AG20443 (cell line): ENCODE measurements at regions not wholly inside any gene's neighbourhood (a gene's known extent, or its start where the extent isn't known, plus 50 kb on each side); places are given as distances from the start of the nearest gene placed in this dataset.

Experiments
- DNase-seq: peaks from one replicate; pipeline ENCODE4 v3.0.0; 2012; ENCODE audit warnings: low spot score, mixed read lengths

DNA sequence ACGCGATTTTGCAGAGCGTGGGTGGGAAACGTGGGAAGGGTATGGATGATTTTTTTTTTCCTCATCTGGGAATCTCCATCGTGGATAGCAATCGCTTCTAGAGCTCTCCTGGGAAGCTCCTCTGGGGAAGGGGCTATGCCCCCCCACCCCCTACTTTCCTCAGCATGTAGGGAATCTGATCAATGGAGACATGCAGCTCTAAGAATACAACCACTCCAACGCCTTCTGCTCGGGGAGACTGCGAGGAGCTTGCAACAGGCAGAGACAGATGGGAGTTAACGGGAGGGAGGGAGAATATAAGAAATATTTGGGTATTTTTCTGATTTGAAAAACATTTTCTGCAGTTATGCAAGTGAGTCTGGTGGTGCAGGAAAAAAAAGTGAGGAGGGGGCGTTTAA, 104.6 kb upstream of the HSD17B12 start:
- no peak for DNase-seq

DNA sequence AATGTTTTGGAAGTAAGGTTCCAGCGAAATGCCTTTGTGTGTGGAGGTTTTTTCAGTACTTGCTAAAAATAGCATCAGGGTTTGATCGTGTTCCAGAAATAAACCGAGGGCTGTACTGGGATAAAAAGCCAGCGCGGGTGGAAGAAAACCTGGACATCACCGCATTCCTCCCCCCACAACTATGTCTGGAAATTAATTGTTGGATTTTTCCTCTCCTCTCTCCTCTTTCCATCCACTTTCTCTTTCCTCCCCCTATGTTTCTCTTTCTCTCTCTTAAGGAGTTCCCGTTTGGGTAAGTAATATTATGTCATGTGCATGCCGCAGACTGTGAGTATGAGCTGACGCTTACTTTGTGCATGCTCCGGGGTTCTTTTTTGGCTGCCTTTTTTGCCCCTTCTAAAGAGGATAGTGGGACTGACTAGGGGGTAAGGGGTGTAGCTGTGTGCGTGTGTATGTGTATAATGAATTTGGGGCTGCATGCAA, 104.2 kb upstream of the HSD17B12 start:
- no peak for DNase-seq

DNA sequence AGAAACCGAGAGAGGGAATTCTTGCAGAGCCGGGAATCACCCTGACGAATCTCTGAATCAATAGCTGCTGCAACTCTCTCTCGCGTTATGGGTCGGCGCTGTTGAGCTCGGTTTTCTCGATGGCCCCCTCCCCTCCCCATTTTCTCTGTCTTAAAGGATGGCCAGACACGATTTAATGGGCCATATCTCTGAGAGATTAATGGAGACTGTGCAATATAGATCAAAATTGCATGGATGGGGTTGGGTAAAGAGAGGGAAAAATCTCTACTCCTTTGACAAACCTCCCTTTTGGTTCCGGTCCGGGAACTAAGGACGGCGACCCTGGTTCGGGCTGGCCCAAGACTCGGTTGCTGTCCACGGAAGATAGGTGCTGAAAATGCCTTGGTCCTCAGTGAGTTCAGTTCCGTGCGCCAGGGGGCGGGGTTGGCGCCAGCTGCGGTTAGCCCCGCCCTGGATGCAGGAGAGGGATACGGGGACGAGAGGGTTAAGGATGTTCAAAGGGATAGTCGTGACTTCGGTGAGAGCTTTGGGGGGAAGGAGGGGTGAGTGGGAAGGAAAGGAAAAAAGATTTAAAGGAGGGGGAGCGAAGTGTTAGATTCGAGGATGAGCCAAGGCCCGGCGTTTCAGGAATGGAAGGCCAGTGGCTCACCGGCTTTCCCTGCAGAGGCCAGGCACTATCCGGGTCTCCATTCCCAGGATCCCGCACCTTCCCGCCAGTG, 103.6 kb upstream of the HSD17B12 start:
- DNase-seq, result peak; percentile 84

DNA sequence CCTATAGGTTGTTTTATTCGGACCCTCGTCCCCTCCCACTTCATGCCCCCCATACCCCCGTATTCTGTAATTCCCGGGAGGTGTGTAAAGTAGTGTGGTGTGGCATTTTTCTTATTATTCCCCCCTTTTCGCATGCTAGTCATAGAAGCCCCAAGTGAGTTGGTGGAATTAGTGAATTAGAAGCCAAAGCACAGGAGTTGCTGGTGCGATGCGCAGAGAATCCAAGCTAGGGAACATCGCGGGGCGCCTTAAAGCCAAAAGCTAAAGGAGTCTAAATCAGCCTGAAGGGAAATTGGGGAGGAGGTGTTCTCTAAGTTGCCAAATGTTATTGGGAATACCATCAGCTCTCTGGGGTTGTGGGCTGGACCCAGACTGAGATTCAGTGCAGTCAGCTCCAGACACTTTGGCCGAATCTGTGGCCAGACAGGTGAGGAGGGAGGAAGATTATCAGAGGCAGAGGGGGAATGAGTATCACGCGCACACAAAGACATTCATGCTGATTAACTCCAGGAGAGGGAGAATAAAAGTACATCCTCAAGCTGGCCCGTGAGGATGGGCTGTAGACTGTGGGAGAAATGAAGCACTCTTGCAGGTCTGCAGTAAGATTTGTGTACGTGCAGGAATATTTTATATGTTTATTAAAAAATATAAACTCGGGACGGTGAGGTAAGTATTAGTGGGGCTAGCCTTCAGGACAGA, 102.8 kb upstream of the HSD17B12 start:
- no peak for DNase-seq

DNA sequence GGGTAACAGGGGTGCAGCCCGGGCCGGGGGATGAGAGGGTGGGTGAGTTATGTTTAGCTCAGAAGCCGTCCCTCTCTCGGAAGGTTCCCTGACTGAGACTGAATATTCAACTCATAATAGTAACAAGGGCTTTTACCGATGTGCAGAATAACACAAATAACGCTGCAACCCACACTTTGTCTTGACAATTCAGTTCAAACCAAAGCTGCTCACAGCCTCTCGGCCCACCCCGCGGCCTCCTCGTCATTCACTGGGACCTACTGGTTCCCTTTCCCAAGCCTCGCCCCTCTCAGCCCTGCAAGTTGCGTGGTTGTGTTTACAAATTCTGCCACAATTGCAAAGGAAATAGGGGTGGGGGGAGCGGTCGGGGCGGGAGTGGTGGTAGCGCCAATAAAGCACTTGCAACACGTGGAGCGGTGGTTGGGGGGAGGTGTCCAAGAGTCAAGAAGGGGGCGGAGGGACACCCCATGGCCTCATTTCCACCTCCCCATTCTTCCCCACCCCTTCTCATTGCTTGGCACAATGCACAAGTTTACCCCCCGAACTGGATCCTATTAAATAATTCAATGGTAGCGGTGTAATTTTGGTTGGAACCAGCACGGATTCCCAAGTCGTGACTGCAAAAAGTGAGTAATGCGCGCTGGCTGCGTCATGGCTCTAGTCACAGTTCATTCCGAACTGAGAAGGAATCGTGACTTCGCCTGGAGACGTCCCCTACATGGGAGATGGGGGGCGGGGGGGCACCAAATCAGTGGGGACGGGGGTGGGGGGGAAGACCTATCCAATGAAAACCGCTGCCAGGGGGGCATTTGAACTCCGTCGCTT, 102.0 kb upstream of the HSD17B12 start:
- DNase-seq, result peak; percentile 70

DNA sequence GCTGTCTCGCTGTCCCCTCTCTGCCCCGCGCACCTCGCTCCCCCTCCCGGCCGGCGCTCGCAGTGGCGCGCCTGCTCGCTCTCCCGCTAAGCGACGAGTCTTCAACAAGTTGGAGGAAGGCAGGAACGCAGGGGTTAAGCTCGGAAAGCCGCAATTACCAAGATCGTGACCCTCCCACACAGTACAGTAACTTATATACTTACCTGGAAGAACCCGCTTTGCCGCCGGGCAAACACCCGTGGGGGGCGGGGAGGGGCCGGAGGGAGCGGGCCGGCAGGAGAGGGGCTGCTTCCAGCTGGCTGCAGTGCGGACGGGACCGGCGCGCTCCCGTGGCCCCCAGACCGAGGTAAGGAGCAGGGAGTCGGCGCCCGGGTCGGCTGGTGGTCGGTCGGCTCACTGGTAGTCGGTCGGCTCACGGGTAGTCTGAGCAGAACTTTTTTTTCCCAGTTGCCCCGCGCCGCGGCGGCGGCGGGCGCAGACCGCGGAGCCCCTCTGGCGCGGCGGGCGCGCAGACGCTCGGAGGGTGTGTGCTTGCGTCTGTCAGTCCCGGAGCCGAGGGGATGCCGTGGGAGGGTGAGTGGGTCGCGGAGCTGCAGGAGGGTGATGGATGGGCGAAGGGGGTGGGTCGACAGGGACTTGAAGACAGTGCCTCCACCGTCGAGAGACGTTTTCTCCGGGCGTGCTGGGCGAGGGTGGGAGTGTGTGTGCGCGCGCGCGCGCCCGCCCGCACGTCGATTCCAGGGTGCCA, 101.2 kb upstream of the HSD17B12 start:
- DNase-seq, result peak; percentile 72

DNA sequence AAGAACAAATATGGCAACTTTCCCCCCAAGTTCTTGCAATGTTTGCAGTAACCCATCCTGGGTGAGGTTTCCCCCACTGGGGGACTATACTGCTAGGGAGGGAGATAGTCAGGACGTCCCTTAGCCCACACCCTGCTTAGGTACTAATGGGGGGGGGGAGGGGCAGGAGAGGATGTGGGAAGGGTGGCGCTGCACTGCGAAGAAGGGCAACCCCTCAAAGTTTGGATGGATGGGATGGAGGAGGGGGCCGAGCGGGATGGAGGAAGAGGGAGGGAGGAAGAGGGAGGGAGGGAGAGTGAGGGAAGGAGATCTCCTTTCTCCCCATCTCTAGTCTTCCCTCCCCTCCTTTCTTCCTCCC, 100.6 kb upstream of the HSD17B12 start:
- DNase-seq, result no peak

DNA sequence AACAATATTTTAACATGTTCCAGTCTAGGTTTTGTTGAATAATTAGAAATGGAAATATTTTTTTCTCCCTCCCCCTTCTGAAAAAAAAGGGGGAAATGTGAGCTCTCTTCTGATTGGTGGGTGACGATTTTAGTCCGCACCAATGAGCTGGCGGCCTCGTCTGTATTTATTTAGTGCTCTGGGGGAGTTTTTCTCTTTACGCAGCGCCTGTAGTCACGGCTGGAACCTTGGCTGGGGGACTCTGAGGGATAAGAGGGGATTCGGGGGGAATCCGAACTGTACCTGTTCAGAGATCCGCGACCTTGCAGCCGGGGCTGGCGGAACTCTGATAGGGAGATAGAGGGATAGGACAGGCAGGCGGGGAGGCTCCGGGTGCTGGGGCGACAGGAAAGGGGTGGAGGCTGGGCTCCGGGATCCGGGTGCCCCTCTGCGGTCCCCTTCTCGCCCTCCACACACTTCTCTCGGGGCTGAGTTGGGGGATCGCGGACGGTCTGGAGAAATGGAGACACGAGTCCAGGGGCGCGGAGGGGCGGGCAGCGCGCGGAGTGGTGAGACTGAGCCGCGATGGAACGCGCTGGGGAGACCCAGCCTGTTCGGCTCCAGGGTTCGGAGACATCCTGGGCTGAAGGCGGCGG, 99.7 kb upstream of the HSD17B12 start:
- DNase-seq, result peak; percentile 64

DNA sequence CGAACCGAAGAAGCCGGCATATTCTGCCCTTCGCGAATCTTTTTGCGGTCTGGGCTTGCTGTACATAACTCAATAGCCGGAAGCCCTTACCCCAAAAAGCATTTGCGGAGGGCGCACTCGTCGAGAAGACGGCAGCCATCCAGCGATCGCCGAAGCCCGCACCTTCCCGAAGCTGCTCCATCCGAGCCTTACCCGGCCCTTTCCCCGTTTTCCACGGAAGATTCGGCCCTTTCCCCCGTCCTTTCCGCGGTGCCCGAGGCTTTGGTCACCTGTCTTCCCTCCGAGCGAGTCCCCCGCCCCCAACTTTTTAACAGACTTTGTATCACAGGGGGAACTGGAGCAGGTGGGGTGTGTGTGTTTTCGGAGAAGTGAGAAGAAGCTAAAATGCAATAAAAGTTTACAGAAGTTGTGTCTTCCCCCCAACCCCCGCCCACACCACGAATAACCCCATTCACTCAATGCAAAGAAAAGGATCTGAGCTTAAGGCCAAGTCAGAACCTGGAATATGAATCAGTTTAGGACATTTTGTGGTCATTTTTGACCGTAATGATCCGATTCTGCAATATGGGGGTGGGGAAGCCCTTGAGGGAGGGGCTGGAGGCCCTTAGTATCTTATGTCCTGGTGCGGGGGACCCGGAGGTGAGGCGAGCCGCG, 99.0 kb upstream of the HSD17B12 start:
- no peak for DNase-seq

DNA sequence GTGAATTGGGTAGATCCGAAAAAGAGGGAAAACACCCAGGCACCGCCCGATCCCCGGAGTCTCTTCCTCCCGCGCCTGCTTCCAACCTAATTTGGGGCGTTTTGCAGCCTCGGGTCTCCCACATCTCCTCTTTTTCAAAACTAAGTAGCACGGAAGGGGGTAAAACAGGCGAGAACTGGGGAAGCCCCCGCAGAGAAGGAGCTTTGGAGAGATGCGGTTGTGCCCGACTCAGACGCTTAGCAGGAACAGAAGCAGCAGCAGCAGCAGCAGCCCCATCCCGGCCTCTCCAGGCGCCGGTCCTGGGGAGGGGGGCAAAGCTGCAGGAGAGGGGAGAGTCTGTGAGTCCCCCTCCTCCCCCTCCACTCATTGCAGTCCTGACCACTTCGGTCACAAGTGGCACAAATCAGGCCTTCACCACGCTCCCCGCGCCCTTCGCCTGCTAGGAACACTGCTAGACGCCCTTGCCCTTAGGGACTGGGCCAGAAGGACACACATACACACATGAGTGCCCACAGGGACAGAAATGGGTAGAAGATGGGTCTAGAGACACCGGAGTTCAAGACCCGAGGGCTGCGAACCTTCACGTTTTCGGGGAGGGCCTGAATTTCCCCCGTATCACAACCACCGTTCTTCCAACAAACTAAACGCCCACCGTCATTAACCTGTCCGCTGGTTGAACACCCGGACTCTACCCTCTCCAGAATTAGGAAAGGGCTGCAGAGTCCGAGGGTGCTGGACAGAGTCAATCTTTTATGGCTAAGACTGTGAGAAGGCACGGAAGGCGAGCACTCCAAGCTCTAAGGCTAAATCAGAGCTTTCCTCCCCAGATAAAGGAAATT, 98.3 kb upstream of the HSD17B12 start:
- no peak for DNase-seq

DNA sequence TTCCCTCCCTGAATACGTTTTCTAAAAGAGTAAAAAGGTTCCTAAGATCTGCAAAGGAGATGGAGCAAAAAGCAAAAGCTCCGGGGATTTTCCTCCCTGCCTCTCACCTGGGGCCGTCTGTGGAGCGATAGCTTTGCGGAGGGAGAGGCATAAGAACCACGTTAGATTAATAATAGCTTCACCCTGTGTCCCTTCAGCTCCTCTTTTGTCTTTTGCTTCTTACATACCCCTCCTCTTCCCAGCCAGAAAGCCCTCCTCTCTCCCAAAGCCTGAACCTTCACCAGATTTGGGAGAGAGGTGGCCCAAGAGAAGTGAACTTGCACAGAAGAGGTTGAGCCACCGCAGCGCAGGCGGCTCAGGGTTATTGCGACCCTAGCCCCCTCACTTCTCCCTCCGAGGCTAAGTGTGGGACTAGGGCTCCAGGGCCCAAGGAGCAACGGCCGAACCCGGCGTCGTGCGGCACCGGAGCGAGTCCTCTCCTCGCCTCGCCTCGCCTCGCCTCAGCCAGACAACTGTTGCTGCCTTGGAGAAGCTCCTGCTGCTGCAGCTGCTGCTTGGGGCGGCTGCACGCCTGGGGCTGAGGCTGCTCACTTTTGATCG, 97.6 kb upstream of the HSD17B12 start:
- DNase-seq, result peak; percentile 29

DNA sequence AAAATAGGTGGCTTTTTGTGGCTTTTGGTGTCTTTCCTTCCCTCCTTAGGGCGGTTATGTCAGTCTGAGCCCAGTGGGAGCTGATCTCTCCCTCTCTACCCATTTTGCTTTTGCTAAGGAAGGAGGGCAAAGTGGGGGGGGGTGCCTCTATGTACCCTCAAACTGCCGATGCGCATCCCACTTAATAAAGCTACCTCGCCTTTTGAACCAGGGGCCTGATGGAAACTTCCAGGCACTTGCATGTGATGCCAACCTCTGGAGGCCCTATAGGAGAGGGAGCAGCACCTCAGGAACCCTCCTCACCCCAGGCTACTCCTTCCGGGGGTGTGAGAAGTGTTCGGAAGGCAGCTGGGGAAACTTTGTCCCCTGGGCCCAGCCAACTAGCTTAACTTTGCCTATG, 97.0 kb upstream of the HSD17B12 start:
- no peak for DNase-seq

DNA sequence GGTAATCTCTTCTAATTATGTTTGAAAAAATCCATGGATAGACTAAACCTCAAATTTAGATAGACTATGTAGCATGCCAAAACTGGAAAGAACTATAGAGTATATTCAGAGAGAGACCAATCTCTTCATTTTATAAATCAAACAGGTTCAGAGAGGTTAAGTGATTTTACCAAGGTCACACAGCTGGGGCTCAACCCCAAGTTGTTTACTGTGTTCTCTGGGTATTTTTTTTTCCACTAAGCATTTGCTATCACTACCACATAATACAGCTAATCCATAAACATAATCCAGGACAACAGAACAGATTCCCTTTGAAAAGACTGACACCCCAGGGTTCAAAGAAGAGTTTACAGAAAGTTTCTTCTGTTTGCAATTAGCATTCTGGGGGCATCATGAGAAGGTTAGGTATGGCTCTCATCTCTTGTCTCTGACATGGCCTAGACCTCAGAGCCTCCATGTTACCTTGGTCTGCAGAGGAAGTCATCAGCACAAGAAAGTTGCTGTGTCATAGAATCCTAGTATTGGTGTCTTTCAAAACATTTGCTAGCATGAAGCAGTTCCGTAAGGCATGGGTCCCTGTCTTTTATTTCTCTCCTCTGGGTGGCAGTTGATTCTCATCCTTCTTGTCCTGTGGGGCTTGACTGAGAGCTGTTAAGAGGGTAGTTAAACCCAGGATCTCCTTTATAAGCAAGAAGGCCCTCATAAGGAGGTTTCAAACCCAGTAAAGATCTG, 94.5 kb upstream of the HSD17B12 start:
- no peak for DNase-seq

DNA sequence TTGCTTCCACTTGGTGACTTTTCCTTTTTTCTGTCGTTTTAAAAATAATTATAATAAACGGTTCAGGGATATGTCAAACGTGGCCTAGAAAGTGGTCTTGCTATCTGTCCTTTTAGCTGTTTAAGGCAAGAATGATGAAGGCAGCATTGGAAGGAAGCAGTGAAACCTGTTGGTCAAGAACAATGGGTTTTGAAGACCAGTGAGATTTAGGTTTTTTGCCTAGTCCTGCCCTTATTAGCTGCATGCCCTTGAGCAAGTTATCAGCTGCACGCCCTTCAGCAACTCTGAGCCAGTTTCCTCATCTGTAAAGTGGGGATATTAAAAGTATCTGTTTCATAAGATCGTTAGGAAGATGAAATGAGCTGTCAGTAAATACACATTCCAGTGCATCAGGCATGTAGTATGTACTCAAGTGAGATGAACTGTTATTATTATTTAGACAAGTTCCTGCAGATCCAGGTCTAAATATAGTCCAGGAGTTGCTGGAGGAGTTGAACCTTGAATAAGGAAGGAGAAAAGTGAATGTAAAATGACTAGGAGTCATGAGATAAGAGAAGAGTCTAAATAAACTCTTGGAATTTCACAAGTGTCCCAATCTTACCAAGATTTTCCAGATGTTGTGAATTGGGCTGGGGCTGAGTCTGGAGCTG, 90.8 kb upstream of the HSD17B12 start:
- DNase-seq, result no peak

DNA sequence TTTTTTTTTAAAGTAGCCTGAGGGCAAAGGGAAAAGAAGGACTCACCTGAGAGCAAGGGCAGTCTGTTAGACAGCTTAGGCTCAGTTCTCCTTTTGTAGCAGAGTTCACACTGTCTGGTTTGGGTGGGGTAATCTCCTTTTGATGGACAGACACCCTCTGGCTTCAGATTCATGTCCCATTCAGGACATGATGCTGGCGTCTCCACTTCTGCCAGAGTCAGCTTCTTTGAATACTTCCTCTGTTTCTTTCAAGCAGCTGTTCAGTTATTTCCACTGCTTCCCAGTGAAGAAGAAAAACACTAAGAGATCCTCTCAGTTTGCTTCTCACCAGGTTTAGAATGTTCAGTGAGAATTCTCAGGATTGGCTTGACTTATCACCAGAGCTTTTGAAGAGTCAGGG, 79.0 kb upstream of the HSD17B12 start:
- DNase-seq, result no peak

DNA sequence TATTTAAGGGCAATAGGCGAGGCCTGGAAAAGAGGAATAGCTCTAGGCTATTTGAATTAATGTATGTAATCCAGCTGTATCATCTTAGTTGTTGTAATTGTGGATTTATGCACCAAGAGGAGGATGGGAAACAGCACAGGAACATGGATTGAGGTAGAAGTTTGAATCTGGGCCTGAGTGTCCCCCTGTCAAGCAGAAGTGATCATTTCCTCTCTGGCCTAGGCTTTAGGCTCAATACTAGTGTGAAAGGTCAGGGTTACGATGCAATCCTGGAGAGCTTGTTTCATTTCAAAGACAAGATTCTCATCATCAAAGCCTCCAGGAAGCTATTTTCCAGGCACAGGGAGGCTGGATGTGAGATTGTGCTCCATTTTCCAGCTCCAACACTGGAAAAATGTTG, 77.9 kb upstream of the HSD17B12 start:
- no peak for DNase-seq

DNA sequence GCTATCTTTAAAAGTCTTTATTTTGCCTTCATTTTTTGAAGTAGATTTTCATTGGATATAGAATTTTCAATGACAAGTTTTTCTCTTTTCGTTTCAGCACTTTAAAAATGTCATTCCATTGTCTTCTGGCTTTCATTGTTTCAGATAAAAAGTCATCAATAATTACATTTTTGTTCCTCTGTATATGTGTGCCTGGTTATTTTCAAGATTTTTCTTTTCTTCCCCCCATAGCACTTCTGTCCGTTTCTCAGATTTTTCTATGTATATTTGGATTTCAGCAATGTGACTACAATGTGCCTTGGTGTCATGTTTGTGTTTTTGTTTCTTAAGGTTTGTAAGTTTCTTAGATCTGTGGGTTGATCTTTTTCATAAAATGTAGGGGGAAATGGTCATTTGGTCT, 66.3 kb upstream of the HSD17B12 start:
- DNase-seq, result no peak

DNA sequence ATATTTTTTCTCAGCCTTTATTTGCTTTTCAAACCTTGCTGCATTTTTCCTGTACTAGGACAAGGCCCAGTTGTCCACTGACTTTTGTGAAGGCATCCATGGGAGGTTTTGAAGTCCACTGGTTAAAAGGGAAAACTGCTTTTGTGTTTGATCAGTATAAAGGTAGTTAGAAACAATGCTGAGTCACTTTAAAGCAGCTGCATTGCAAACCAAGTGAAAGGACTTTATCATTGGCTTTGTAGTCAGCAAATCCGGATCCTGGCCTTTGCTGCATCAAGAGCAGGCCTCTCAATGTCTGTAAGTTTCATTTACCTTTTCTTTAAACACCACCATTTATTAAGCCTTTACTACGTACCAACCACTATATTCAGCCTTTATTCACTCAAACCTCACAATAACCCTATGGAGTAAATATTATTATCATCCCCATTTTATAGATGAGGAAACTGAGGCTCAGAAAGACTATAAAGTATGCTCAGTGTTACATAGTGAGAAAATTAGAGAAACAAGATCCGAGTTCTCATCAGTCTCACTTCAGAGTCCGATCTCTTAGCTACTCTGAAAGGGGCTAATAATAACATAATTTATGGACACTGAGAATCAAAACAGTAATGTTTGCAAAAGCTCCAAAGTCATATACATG, 60.6 kb upstream of the HSD17B12 start:
- DNase-seq, result no peak
